Stimulated activated naive CD4-positive, alpha-beta T cell treated with Interleukin-2 at 50 U/mL for 16 hours (primary cell): ENCODE measurements at regions not wholly inside any gene's neighbourhood (a gene's known extent, or its start where the extent isn't known, plus 50 kb on each side); places are given as distances from the start of the nearest gene placed in this dataset.

Source experiments
- DNase-seq: peaks from one replicate; lab custom pipeline; 2025; lab: John Stamatoyannopoulos, UW

DNA sequence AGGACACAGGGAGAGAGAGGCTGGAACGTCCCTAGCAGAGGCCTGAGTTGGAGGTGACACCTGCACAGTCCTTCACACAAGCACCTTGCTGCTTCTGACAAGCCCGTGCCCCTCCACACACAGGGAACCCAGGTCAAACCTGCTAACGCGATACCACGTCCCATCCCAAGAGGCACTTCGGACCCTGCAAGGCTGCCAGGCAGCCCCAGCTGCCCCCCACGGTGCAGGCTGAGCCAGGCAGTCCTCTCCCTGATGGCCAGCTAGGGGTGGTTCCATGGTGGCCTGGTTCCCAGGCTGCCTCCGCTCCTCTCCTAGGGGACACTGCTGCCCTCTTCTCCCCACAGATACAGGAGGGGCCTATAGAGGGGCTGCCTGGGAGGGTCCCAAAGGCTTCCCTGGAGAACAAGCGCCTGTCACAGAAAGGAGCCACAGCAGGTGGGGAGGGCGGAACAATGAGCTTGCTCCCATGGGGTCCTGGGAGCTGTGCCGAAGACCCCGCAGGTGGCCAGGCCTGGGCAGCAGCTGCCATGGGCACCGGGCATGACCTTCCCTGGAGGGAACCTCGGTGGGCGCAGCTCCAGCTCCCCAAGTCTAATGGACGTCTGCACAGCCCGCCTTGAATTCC is 434.2 kb upstream of the MYT1L start:
- DNase-seq: no peak

DNA sequence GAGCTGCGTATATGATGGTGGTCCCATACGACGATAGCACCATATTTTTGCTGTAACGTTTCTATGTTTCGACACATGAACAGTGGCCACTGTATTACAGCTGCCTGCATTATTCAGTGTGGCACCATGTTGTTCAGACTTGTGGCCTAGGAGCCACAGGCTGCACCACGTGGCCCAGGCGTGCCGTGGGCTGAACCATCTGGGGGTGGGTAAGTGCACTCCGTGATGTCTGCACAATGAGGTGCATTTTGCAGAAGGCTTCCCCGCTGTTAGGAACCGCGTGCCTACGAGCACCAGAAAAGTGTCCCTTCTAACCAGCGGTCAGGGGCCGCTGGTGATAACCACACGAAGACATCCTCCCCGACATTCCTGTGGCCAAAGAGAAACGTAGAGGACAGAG is 433.7 kb upstream of the MYT1L start:
- no peak for DNase-seq

DNA sequence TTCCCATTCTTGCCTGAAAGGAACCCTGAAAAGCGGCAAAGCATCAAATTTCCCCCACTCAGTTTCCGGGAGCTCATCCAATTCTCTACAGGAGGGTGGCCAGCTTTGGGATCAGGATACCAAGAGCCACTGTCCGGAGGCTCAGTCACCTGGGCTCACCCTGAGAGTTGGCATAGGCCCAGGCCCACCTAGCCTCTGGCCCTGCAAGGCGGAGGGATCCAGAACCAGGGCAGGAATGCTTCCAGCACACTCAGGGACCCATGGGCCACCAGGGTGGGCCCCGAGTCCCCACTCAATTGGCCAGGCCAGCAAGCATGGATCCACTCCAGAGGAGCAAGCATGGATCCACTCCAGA is 432.9 kb upstream of the MYT1L start:
- no peak for DNase-seq

DNA sequence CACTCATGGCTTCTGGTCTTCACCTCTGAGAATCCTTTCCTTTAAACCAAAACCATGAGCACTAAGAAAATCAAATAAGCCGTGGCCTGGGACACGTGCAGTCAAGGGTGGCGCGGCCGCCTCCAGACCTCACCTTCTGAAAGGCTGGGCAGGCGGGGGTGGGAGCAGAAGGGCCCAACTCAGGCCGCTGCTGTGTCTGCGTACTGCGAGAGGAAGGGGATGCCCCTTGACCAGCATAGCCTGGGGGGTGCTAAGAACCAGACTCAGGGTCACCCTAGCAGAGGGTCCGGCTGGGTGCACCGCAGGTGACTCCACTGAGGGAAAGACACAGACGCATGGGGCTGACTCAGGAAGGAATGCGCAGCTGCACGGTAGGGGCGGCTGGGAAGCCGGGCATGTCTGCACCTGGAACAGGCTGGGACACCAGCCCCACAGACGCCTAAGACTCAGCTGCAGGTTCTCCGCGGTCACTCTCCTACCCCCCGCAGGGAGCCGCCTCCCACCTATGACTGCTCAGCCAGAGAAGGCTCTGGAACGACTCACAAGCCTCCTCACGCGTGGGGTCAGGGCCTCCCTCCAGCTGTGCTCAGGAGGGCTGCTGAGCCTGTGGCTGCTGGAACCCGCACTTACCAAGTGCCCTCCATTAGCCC is 432.4 kb upstream of the MYT1L start:
- no peak for DNase-seq

DNA sequence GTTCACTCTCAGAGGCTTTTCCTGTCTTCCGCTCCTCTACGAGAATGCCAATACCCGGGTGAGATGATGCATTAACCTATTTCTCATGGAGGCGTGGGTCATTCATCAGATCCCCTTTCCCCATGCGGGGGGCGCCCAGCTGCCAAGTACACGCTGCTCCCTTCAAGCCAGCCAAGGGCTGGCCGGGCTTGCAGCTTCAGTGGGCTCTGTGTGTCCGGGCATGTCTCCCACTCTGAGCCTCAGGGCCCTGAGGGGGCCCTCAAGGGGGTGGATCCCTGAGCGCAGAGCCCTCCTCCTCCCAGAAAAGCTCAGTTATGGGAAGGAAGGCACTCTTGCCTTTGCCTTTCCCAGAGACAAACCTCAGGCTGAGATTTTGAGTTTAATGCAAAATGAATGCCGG is 431.8 kb upstream of the MYT1L start:
- no peak for DNase-seq

DNA sequence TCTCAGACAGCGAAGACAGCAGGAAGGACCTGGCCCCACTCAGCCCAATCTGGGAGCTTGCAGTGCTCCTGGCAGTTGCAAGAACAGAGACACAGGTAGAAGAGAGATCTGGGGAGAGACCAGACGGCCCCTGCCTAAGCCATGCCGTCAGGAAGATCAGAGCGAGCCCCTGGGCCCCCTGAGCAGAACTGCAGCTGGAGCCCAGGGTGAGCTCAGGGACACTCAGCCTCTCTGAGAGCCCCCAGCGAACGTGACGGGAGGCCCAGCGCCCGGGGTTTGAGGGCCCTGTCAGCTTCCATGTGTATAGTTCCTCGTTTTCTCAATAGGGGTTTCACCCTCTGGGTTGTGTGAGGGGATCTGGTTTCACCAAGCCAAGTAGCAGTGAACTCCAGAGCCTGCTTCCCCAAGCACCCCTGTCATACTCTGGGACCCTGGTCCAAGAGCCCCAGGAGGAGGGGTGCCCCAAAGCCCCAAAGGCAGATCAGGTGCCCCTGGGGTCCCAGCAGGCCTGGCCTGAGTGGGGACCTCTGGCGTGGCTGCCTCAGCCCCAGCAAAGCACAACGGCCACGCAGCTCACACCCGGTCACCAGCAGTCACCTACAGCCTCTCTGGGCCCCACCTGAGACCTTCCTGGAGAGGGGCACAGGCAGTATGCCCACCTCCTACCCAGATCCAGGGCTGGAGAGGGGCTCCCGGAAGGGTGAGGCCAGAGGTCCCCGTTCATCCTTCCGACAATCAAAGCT is 431.3 kb upstream of the MYT1L start:
- DNase-seq: no peak

DNA sequence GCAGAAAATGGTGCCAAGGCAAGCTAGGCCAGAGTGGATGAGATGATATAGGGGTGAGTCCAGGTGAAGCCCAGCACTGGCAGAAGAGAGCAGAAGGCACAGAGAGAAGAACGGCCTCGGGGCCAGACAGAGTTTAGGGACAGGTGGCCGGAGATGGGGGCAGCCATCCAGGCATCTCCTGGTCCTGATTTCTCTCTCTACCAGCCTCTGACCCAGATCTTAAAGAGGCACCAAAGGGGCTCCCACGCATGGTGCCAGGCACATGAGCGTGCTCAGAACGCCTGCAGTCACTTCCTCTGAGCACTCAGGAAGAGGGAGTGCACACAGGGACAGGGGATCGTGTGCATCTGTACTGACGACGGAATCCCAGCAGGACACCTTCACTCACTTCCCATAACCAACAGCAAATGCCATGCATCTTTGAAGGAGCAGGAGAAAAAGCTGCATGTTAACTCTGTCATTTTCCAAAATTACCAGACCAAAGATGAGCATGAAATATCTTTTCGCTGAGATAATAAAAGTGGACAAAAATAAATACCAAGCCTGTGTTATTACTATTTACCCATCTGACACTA is 427.8 kb upstream of the MYT1L start:
- no peak for DNase-seq

DNA sequence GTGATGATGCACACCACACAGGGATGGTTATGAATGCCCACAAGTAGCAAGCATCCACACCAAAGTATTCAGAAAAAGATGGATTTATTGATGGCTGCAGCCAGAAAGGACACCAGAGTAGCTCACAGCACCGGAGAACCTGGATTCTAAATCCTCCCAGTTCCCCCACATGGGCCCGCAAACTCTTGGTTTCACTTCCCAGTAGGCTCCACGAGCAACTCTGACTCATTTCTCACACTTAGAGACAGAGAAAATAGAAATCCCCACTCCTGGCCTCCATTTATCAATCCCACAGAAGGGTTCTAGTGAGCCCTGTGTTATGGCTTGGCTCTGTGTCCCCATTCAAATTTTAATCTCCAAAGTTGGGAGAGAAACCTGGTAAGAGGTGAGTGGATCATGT is 426.7 kb upstream of the MYT1L start:
- no peak for DNase-seq

DNA sequence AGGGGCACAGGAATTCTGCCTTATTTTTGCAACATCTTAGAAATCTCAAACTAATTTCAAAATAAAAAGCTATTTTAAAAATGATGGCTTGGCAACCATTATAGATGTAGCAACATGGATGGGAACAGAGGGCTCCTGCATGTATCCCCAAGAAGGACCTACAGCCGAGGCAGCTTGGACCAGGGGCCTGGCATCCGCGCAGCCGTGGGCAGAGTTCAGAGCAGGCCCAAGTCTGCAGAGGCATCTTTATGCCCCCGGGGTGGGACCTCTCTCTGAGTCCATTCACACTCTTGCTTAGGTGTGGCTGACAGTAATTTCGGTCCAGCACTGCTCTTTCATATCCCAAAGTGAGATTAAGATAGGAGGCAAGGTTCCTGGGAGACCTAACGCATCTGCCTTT is 425.8 kb upstream of the MYT1L start:
- no peak for DNase-seq

DNA sequence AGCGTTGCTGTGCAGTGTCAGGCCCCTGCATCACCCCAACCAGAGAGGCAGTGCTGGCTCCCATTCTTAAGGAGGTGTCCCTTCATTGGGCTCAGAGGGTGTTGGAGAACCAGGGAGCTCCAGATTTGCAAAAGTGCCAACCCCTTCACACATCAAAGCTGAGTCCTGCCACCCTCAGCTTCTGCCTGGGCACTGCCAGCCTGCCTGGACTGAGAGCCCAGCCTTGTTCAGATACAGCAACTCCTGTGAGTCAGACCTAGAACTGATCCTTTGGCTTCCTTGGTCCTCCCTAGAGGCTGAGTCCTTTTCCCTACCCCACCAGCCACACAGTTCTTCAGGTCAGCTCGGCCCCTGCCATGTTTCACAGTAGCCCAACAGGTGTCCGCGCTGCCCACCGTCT is 424.9 kb upstream of the MYT1L start:
- DNase-seq: no peak

DNA sequence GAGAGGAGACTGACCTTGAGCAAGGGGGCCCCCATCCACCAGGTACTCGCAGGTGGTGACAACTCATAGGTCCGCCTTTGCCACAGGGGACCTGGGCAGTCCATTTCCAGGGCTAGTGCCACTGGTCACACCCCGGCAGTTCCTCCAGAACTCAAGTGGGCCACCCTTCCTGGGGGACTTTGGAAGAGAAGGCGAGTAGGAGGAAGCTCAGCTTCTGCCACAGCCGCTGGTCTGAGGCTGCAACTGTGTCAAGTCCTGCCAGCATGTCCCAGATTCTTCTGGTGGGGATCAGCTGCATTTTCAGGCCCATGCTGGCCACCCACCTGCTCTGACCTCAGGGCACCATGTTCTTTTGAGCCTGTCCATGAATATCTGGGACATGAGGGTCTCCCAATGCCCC is 423.9 kb upstream of the MYT1L start:
- no peak for DNase-seq

DNA sequence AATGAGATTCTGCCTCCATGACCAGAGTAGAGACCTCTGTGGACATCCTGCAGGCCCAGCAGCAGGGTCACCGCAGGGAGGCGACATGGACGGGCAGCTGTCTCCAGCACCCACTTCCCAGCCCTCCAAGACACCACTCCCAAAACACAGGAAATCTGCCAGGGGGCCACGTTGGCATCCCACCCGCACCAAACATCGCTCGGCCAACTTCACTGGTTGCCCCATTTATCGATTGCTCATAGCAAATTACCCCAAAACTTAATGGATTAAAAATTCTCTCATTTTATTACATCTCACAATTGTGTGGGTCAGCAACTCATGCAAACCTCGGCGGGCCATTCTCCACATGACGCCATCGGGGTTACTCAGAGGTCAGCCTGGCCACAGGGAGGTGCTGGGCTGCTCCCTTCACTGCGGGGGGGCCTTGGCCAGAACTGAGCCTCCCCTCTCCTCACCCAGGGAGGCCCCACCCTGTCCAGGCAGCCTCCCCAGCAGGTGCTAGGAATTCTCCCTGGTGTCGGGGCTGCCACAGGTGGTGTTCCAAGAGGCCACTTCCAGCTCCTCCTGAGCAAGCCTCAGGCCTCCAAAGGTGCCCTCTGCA is 420.7 kb upstream of the MYT1L start:
- no peak for DNase-seq

DNA sequence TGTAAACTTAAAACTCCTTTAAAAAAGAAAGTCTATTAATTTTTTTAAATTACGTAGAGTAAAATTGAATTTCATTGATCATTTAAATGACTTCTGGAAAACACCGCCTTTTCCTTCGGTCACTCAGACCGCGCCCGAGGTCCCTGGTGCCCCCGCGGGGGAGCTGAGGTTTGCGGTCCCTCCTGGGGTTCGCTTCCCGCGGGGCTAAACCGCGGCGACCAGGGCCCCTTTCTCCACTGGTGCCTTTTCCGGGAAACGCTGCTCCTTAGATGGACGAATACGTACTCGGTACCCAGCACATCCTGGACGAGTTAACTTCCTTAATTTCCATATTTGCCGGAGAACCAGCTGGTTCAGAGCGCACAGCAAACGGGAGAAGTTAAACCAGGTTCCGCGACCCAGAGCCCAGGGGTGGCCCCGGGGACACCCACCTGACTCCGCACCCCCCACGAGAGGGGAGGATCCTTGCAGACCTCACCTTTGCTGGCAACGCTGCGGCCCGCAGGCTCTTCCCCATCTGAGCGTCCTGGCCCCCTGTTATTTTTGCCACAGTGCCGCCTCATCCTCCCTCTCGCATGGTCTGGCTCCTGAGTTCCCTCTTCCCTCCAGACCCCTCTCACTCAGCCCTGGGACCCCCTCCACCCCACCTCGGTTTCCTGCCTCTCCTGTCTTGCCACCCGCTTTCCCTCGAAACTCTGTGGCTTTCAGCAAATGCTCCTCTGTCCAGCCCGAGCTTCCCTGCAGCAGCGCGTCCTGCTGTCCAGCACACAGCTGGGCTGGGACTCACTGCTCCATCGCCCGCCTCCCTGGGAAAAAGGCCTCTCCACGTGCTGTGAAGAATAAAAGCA is 420.0 kb upstream of the MYT1L start:
- DNase-seq: no peak

DNA sequence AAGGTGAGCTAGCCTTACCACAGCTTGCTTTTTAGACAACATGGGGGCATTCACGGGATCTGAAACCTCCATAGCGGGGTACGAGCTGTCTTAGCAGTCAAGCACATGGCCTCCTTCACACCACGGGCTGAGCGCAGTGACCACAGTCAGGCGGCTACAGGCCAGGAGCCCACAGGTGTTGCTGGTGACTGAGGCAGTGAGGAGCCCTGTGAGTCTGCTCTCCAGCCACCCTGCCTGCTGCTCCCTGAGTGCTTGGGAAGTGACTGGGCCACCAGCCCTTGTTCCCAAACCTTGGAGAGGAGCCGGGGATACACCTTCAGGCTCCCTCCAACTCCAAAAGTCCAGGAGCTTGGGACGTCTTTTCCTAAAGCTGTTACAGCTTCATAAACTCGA is 418.1 kb upstream of the MYT1L start:
- no peak for DNase-seq

DNA sequence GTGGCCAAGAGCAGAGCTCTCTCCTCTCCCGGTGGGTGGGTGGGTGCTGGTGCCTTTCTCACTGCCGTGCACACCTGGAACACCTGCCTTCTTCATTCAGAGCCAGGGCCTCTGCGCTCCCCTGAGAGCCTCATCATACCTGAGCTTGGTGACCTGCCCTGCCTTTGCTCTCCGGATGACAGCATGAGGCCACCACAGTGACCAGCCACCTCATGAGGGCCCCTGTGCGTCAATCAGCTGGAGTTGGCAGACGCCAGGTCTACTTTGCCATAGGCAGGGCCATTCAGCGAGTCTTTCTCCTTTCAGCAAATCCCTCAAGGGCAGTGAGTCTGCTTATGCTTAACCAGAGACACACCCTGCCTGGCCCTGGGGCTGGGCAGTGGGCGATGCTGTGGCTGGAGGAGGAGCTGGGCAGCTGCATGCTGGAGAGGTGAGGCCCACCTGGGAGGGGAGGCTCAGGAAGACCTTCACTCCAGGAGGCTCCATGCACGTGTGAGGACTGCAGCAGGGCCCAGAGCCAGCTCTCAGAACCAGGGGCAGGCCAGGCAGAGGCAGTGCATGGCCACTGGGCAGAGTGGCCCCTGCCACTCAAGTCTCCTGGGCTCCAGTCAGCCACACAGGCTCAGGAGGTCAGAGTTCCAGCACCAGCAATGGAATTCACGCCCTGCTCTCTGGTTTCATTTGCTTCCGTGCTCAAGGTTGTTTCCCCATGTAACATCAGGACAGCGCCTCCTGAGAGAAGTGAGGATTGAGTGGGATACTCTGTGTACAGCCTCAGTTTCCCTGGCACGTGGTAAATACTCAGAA is 417.5 kb upstream of the MYT1L start:
- DNase-seq: no peak

DNA sequence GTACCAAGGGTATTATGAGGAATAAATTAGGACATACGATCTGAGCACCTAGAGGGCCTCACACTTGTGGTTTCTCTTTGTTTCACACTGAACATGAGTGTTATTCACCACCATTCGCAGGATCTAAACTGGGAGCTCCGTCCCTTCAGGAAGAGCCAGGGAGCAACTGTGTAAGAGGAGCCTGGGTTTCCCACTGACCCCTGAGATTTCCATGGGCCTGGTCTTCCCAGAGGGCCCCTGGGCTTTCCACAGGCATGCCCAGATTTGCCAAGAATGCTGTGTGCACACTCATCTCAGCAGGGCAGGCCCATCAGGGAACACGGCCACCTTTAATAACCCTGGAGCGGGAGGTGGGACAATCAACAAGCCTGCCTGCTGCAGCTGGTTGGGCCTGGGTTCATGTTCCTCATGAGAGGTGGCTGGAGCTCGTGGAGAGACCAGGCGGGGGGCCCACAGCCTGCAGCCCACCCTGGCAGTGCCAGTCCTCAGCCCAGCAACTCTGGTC is 416.8 kb upstream of the MYT1L start:
- no peak for DNase-seq

DNA sequence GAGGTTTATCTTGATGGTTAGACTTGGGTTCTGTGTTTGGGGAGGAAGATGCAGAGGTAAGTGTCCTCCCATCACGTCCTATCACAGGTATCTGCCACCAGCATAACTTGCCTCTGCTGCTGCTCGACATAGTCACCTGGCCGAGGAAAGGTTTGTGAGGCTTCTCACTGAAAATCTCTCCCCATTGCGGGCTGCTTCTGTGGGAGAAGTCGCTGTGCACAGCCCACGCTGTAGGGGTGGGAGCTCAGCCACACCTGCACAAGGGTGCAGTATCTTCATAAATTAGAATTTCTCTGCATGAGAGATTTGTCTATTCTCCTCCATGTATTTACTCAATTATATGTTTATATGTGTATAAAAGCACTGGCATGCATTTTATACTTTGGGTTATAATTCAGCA is 415.7 kb upstream of the MYT1L start:
- no peak for DNase-seq

DNA sequence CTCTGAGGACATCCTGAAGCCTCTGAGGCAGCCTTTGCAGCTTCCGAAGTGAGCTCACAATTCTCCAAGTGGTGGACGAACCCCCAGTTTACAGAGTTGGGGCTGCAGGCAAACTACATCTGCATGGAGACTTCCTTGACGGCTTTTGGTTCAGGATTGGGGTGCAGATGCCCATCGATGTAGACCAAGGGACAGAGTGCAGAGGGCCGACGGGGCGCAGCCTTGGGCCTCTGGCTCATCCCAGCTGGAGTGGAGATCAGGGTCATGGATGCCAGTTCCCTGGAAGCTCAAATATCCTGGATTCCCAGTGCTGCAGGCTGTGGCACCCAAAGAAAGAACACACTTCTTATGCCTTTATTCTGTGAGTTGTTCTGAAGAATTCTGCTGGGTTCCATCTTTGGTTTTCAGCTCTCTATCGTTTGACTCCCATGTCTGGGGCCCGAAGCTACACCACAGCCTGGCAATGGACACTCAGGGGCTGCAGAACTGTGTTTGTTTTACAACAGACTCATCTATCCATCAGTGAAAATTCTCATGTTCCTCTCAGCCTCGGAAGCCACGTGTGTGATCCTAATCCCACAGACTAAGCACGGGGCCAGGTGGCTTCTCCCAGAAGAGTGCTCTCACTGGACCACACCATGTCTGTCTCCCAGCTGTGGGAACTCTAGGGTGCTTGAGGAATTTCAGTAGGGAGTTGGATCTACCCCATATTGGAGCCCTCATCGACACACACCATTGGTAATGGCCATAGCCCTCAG is 414.1 kb upstream of the MYT1L start:
- DNase-seq: no peak

DNA sequence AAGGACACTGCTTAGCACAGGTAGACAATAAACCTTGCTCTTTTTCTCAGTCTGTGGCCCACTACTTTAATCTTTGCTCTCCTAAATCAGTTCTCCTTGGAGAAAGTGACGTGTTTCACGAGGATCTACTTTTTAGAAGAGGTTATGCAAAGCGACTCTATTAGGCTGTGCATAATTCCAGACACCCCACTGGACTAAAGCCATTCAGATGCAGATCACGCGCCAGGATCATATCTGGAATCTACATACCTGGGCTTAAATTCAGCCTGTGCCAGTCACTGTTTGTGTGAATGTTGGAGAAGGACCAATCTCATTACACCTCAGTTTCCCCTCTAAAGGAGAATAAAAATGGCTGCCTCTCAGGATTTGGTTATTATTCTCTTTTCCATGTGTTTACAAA is 413.0 kb upstream of the MYT1L start:
- DNase-seq: no peak

DNA sequence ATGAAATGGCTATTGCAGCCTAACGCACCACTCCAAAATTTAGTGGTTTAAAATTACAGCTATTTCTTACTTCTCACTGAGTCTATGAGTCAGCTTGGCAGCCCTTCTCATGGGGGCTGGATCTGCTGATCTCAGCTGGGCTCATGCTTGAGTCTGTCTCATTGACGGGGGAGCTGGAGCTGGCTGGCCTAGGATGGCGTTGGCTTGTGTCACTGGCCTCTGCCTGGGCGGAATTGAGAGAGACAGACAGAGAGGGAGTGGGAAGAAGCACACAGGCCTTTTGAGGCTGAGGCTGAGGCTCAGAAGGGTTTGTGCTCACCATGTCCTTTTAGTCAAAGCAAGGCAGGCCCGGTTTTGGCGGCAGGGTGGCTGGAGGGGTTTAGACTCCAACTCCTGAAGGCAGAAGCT is 412.1 kb upstream of the MYT1L start:
- DNase-seq: no peak
